HG03575 (cell line): ENCODE measurements at regions not wholly inside any gene's neighbourhood (a gene's known extent, or its start where the extent isn't known, plus 50 kb on each side); places are given as distances from the start of the nearest gene placed in this dataset.
"Not testable (repeated sequence)": the region's sequence is repeated elsewhere in the genome, so short reads cannot be mapped to it uniquely, and the experiment has no call there.

Experiments used
- ATAC-seq: cut with Tn5 transposase; IDR thresholded peaks from one replicate; pipeline ENCODE4 v1.9.1; 2021; ENCODE audit not compliant: unreplicated experiment, insufficient number of reproducible peaks, low FRiP score; ENCODE audit errors: extremely low read depth

GRCh38 chr21:13936033-13936937, 274.5 kb downstream of the LIPI start:
- not testable (repeated sequence) for ATAC-seq

GRCh38 chr21:13935396-13936032, 275.2 kb downstream of the LIPI start:
- not testable (repeated sequence) for ATAC-seq

GRCh38 chr21:13934887-13935342, 275.8 kb downstream of the LIPI start:
- not testable (repeated sequence) for ATAC-seq

GRCh38 chr21:13923175-13923574, 287.6 kb downstream of the LIPI start:
- not testable (repeated sequence) for ATAC-seq

GRCh38 chr21:13921455-13921854, 289.3 kb downstream of the LIPI start:
- ATAC-seq = not testable (repeated sequence)

GRCh38 chr21:13907385-13907784, 297.8 kb downstream of the POTED start:
- not testable (repeated sequence) for ATAC-seq

GRCh38 chr21:13896596-13897247, 287.1 kb downstream of the POTED start:
- ATAC-seq = not testable (repeated sequence)

GRCh38 chr21:13893617-13894016, 284.0 kb downstream of the POTED start:
- ATAC-seq = not testable (repeated sequence)

- ATAC-seq = not testable (repeated sequence)
Measured at GRCh38 chr21:13893025-13893424, 283.4 kb downstream of the POTED start.

GRCh38 chr21:13892146-13892751, 282.7 kb downstream of the POTED start:
- not testable (repeated sequence) for ATAC-seq

GRCh38 chr21:13889176-13889575, 279.6 kb downstream of the POTED start:
- not testable (repeated sequence) for ATAC-seq

- not testable (repeated sequence) for ATAC-seq
Measured at GRCh38 chr21:13883641-13884395, 274.2 kb downstream of the POTED start.

GRCh38 chr21:13877503-13877902, 267.9 kb downstream of the POTED start:
- ATAC-seq = not testable (repeated sequence)

GRCh38 chr21:13876999-13877398, 267.4 kb downstream of the POTED start:
- ATAC-seq = not testable (repeated sequence)

GRCh38 chr21:13874001-13874400, 264.4 kb downstream of the POTED start:
- not testable (repeated sequence) for ATAC-seq

- no peak for ATAC-seq
Measured at GRCh38 chr21:13854638-13855037, 245.1 kb downstream of the POTED start.

- ATAC-seq = not testable (repeated sequence)
Measured at GRCh38 chr21:13850808-13851207, 241.2 kb downstream of the POTED start.

- not testable (repeated sequence) for ATAC-seq
Measured at GRCh38 chr21:13849489-13849888, 239.9 kb downstream of the POTED start.
